HCT116 (cell line): ENCODE measurements at regions not wholly inside any gene's neighbourhood (a gene's known extent, or its start where the extent isn't known, plus 50 kb on each side); places are given as distances from the start of the nearest gene placed in this dataset.

Source experiments
- ATAC-seq: fragments of 200-7000 bp; cut with Tn5 transposase; 2 replicates; pipeline ENCODE4 v1.9.1; 2020; ENCODE audit warnings: mild to moderate bottlenecking, moderate library complexity
- BruUV-seq: library from RNA; stranded (reverse); fragments of 400-500 nt; replicated peaks from 2 replicates; lab custom pipeline; 2021; lab: Mats Ljungman, UMichigan
- CTCF ChIA-PET: fragments of 300-600 bp; sonication (Branson Sonifier 250); formaldehyde crosslinking; loops from one replicate; lab custom pipeline; 2021; ENCODE audit warnings: antibody characterized with exemption; lab: Charles Lee
- POLR2A ChIA-PET: fragments of 300-600, 350-600 bp; sonication (Branson Sonifier 250); formaldehyde crosslinking; loops from one replicate; lab custom pipeline; 2021; ENCODE audit warnings: antibody characterized with exemption; lab: Charles Lee
- RAD21 ChIA-PET, 2 experiments: fragments of 300-600 bp; sonication (Branson Sonifier 250); formaldehyde crosslinking; loops; one replicate each; lab custom pipeline; 2023; ENCODE audit warnings: low total read pairs in 2 of 2; ENCODE audit not compliant: uncharacterized antibody in 2 of 2, unreplicated experiment in 2 of 2, low non-redundant PET in 1 of 2; lab: Charles Lee
- DNase-seq: peaks from one replicate; pipeline ENCODE4 v3.0.0-alpha.2; 2010; ENCODE audit warnings: low read depth, low spot score
- H2AFZ ChIP-seq: fragments of 200-600 bp; shearing (Covaris generic), sonication (generic); 2 replicates; pipeline ENCODE4 v1.6.1; 2017; ENCODE audit warnings: low read depth, mixed run types, mixed read lengths, antibody characterized with exemption, low read length; ENCODE audit not compliant: poor library complexity, severe bottlenecking
- H3K27ac ChIP-seq: 2 replicates; pipeline ENCODE4 v1.5.1; 2012; ENCODE audit warnings: low read depth, low read length
- H3K27me3 ChIP-seq: fragments of 200-600 bp; sonication (generic); 2 replicates; pipeline ENCODE4 v1.6.1; 2016; ENCODE audit warnings: mixed run types, low read length, mixed read lengths; ENCODE audit not compliant: insufficient read depth
- H3K36me3 ChIP-seq, 2 experiments: fragments of 200-500 bp in 1 of 2; fragments of 200-600 bp in 1 of 2; sonication (Bioruptor generic) in 1 of 2; sonication (generic) in 1 of 2; 2 replicates each; pipeline versions ENCODE4 v1.5.1 to v1.6.1; 2014 to 2016; ENCODE audit warnings: low read length in 2 of 2, inconsistent platforms in 1 of 2, mixed read lengths in 1 of 2, mixed run types in 1 of 2; ENCODE audit not compliant: insufficient read depth in 2 of 2, control insufficient read depth in 1 of 2
- H3K4me1 ChIP-seq, 2 experiments: fragments of 200-600 bp in 1 of 2; sonication (generic) in 1 of 2; 2 replicates each; pipeline versions ENCODE4 v1.5.1 to v1.6.1; 2012 to 2017; ENCODE audit warnings: low read length in 2 of 2, inconsistent platforms in 1 of 2, mild to moderate bottlenecking in 1 of 2, mixed read lengths in 1 of 2, mixed run types in 1 of 2, moderate library complexity in 1 of 2; ENCODE audit not compliant: insufficient read depth in 2 of 2, control insufficient read depth in 1 of 2
- H3K4me2 ChIP-seq: fragments of 200-600 bp; sonication (generic); 2 replicates; pipeline ENCODE4 v1.6.1; 2017; ENCODE audit warnings: mixed run types, low read length, mixed read lengths
- H3K4me3 ChIP-seq, 2 experiments: fragments of 200-600 bp in 1 of 2; sonication (generic) in 1 of 2; replicated peaks in 1 of 2; 2 replicates each; pipeline ENCODE4 v1.5.1; 2011 to 2016; ENCODE audit warnings: low read length in 2 of 2, control low read depth in 1 of 2, low read depth in 1 of 2, mild to moderate bottlenecking in 1 of 2, mixed read lengths in 1 of 2, mixed run types in 1 of 2
- H3K79me2 ChIP-seq: fragments of 200-600 bp; sonication (generic); 2 replicates; pipeline ENCODE4 v1.6.1; 2017; ENCODE audit warnings: mild to moderate bottlenecking, mixed run types, low read length, moderate library complexity, mixed read lengths; ENCODE audit not compliant: insufficient read depth
- H3K9ac ChIP-seq: fragments of 200-600 bp; sonication (generic); 2 replicates; pipeline ENCODE4 v1.6.1; 2016; ENCODE audit warnings: low read length, mixed read lengths
- H3K9me2 ChIP-seq: fragments of 200-600 bp; sonication (generic), shearing (Covaris generic); 2 replicates; pipeline ENCODE4 v1.6.1; 2017; ENCODE audit warnings: mixed run types, mild to moderate bottlenecking, moderate library complexity; ENCODE audit not compliant: insufficient read depth
- H3K9me3 ChIP-seq, 2 experiments: fragments of 200-500 bp in 1 of 2; fragments of 200-600 bp in 1 of 2; sonication (Bioruptor generic) in 1 of 2; sonication (generic) in 1 of 2; 2 replicates each; pipeline ENCODE4 v1.6.1; 2014 to 2017; ENCODE audit warnings: low read length in 2 of 2, mixed read lengths in 2 of 2, inconsistent platforms in 1 of 2, low read depth in 1 of 2, mild to moderate bottlenecking in 1 of 2, mixed run types in 1 of 2, moderate library complexity in 1 of 2; ENCODE audit not compliant: control insufficient read depth in 1 of 2, insufficient read depth in 1 of 2
- H4K20me1 ChIP-seq: fragments of 200-600 bp; sonication (generic), shearing (Covaris generic); 2 replicates; pipeline ENCODE4 v1.6.1; 2017; ENCODE audit warnings: mixed run types, mild to moderate bottlenecking, moderate library complexity; ENCODE audit not compliant: insufficient read depth
- ATF3 ChIP-seq: IDR thresholded peaks from 2 replicates; pipeline ENCODE4 v1.6.1; 2012
- CBX3 ChIP-seq: IDR thresholded peaks from 2 replicates; pipeline ENCODE4 v1.6.1; 2012; ENCODE audit warnings: low read depth
- CTCF ChIP-seq, 3 experiments: fragments of 200-600 bp in 1 of 3; sonication (generic) in 1 of 3; IDR thresholded peaks in 2 of 3; conservative IDR thresholded peaks in 1 of 3; 2 replicates each; pipeline ENCODE4 v1.5.1; 2012 to 2017; ENCODE audit warnings: low read depth in 2 of 3, low read length in 2 of 3, antibody characterized with exemption in 1 of 3, borderline replicate concordance in 1 of 3, control low read depth in 1 of 3, mild to moderate bottlenecking in 1 of 3, mixed read lengths in 1 of 3, mixed run types in 1 of 3, moderate library complexity in 1 of 3; ENCODE audit not compliant: insufficient read depth in 1 of 3
- EGR1 ChIP-seq: IDR thresholded peaks from 2 replicates; pipeline ENCODE4 v1.6.1; 2012; ENCODE audit warnings: low read depth
- ELF1 ChIP-seq: IDR thresholded peaks from 2 replicates; pipeline ENCODE4 v1.6.1; 2012; ENCODE audit warnings: low read depth, borderline replicate concordance
- EZH2 ChIP-seq: fragments of 200-600 bp; sonication (generic); IDR thresholded peaks from 2 replicates; pipeline ENCODE4 v1.6.1; 2017; ENCODE audit warnings: antibody characterized with exemption, mixed run types
- FOSL1 ChIP-seq: IDR thresholded peaks from 2 replicates; pipeline ENCODE4 v1.6.1; 2012; ENCODE audit warnings: low read depth
- JUND ChIP-seq: IDR thresholded peaks from 2 replicates; pipeline ENCODE4 v1.6.1; 2012
- POLR2A ChIP-seq: IDR thresholded peaks from 2 replicates; pipeline ENCODE4 v1.7.0; 2011; ENCODE audit warnings: borderline replicate concordance; ENCODE audit not compliant: insufficient read depth, insufficient read length; ENCODE audit errors: extremely low read depth
- POLR2AphosphoS5 ChIP-seq: IDR thresholded peaks from 2 replicates; pipeline ENCODE4 v1.6.1; 2011; ENCODE audit warnings: mild to moderate bottlenecking, low read depth, low read length, moderate library complexity
- RAD21 ChIP-seq: IDR thresholded peaks from 2 replicates; pipeline ENCODE4 v1.6.1; 2012; ENCODE audit warnings: low read depth, mild to moderate bottlenecking
- SIN3A ChIP-seq: IDR thresholded peaks from 2 replicates; pipeline ENCODE4 v1.6.1; 2012; ENCODE audit warnings: low read depth
- SP1 ChIP-seq: IDR thresholded peaks from 2 replicates; pipeline ENCODE4 v1.6.1; 2012; ENCODE audit warnings: low read depth
- SRF ChIP-seq: IDR thresholded peaks from 2 replicates; pipeline ENCODE4 v1.6.1; 2012; ENCODE audit warnings: low read depth
- TCF7L2 ChIP-seq: IDR thresholded peaks from 2 replicates; pipeline ENCODE4 v1.7.0; 2011; ENCODE audit warnings: borderline replicate concordance, inconsistent platforms; ENCODE audit not compliant: insufficient read depth, insufficient read length; ENCODE audit errors: extremely low read depth
- YY1 ChIP-seq: IDR thresholded peaks from 2 replicates; pipeline ENCODE4 v1.6.1; 2011; ENCODE audit warnings: low read length, low read depth, moderate library complexity, mild to moderate bottlenecking; ENCODE audit not compliant: insufficient replicate concordance; ENCODE audit errors: extremely low read depth
- ZBTB33 ChIP-seq: IDR thresholded peaks from 2 replicates; pipeline ENCODE4 v1.6.1; 2011; ENCODE audit warnings: mild to moderate bottlenecking, low read length, moderate library complexity; ENCODE audit not compliant: insufficient replicate concordance; ENCODE audit errors: extremely low read depth
- ZFX ChIP-seq: fragments of 450-650 bp; IDR thresholded peaks from 2 replicates; pipeline ENCODE4 v1.6.1; 2017
- intact Hi-C: fragments of 100-400 bp; cut with micrococcal nuclease; formaldehyde crosslinking; loops from 2 replicates; pipeline ENCODE4 v1.10.0; 2022

- H3K9me3 ChIP-seq, result no peaks in the 10 kb centered on the region
- H2AFZ ChIP-seq, result no peak overlapping the region
- RAD21 ChIA-PET, result no interaction called here
- no peaks in the 10 kb centered on the region for H3K9me2 ChIP-seq
- H3K36me3 ChIP-seq, result no peaks in the 10 kb centered on the region
- POLR2A ChIA-PET, result no interaction called here
- DNase-seq (no peak), ATAC-seq (no peak)
- no peaks in the 10 kb centered on the region for H4K20me1 ChIP-seq
- no peak overlapping the region for H3K9ac ChIP-seq
- H3K79me2 ChIP-seq, result no peaks in the 10 kb centered on the region
- CTCF ChIA-PET, result no interaction called here
- H3K4me1 ChIP-seq, result no peaks in the 10 kb centered on the region
- no peaks in the 10 kb centered on the region for H3K27me3 ChIP-seq
- intact Hi-C loops, result no loop called here
- no peak for TF ChIP-seq EGR1
- no peak for TF ChIP-seq EZH2
- TF ChIP-seq ATF3, result no peak
- TF ChIP-seq RAD21, result no peak
- no peak for TF ChIP-seq SIN3A
- no peak for TF ChIP-seq FOSL1
- no peak for TF ChIP-seq SP1
- no peak for TF ChIP-seq ELF1
- TF ChIP-seq ZFX, result no peak
- TF ChIP-seq YY1, result no peak
- TF ChIP-seq JUND, result no peak
- TF ChIP-seq SRF, result no peak
- TF ChIP-seq POLR2AphosphoS5, result no peak
- no peak for TF ChIP-seq TCF7L2
- no peak for TF ChIP-seq CBX3
- no peak overlapping the region for H3K4me3 ChIP-seq
- no peak overlapping the region for H3K27ac ChIP-seq
- H3K4me2 ChIP-seq, result no peak overlapping the region
- no TSS peak for BruUV-seq
Observed at GRCh38 chr21:15528346-15528745, 201.4 kb upstream of the USP25 start.

- ChIA-PET POLR2A (no interaction called here), CTCF (no interaction called here), RAD21 (no interaction called here)
- H3K4me3 ChIP-seq, result no peak overlapping the region
- H3K9me2 ChIP-seq, result no peaks in the 10 kb centered on the region
- intact Hi-C loops, result no loop called here
- H3K27ac ChIP-seq, result no peak overlapping the region
- H3K4me1 ChIP-seq, result no peaks in the 10 kb centered on the region
- no peak overlapping the region for H2AFZ ChIP-seq
- H4K20me1 ChIP-seq, result no peaks in the 10 kb centered on the region
- no peaks in the 10 kb centered on the region for H3K27me3 ChIP-seq
- TF ChIP-seq FOSL1, result no peak
- TF ChIP-seq CTCF (IDR thresholded peaks at IDR 0.05 in 2 of 3, conservative IDR thresholded peaks at IDR 0.05 in 1 of 3; ENCODE audit: borderline replicate concordance in 1 of 3, insufficient read depth in 1 of 3, low read depth in 2 of 3, low read length in 2 of 3), result no peak
- no peak for TF ChIP-seq SP1
- TF ChIP-seq YY1, result no peak
- TF ChIP-seq ZBTB33, result no peak
- TF ChIP-seq SRF, result no peak
- TF ChIP-seq CBX3, result no peak
- no peak for TF ChIP-seq POLR2A
- no peak for TF ChIP-seq POLR2AphosphoS5
- no peak for TF ChIP-seq EGR1
- H3K9ac ChIP-seq, result no peak overlapping the region
- DNase-seq, result no peak
- H3K9me3 ChIP-seq, result no peaks in the 10 kb centered on the region
- no TSS peak for BruUV-seq
- no peak overlapping the region for H3K4me2 ChIP-seq
- H3K36me3 ChIP-seq, result no peaks in the 10 kb centered on the region
- no peak for ATAC-seq
- no peaks in the 10 kb centered on the region for H3K79me2 ChIP-seq
Observed at GRCh38 chr21:15531986-15532385, 197.8 kb upstream of the USP25 start.
